ENCODE measurements at regions not wholly inside any gene's neighbourhood (a gene's known extent, or its start where the extent isn't known, plus 50 kb on each side); places are given as distances from the start of the nearest gene placed in this dataset.

GRCh38 chr3:124438813-124439212, 291.4 kb upstream of the UMPS start:
- TF ChIP-seq CTCF (IDR thresholded peaks at IDR 0.05; ENCODE audit: low read depth, low read length, poor library complexity, severe bottlenecking) (no peak), EZH2phosphoT487 (IDR thresholded peaks at IDR 0.05; ENCODE audit: borderline replicate concordance, low read length) (no peak)

All from DOHH2 (cell line).